ENCODE measurements at regions not wholly inside any gene's neighbourhood (a gene's known extent, or its start where the extent isn't known, plus 50 kb on each side); places are given as distances from the start of the nearest gene placed in this dataset.

DNA sequence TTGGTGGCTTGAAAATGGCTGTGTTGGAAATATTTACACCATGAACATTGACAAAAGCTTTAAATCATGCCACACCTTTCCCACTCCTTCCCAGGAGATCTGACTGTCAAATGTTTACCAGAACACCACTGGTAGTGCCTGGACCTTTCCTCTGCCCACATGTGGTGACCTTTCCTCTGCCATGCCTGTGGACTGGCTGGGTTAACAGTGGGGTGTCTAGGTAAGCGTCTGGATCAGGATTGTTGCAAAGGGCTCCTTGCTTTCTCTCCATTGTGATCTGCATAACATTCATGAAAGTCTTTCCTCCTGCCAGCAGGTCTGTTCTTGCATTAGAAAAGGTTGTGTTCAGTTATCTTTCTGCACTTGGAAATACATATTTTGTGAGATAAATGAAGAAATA lies 572.7 kb downstream of the DHX35 start:
- TF ChIP-seq POLR2A (IDR thresholded peaks at IDR 0.05), result no peak
- no peak for TF ChIP-seq EP300 (IDR thresholded peaks at IDR 0.05)
- TF ChIP-seq, protein P1, sequence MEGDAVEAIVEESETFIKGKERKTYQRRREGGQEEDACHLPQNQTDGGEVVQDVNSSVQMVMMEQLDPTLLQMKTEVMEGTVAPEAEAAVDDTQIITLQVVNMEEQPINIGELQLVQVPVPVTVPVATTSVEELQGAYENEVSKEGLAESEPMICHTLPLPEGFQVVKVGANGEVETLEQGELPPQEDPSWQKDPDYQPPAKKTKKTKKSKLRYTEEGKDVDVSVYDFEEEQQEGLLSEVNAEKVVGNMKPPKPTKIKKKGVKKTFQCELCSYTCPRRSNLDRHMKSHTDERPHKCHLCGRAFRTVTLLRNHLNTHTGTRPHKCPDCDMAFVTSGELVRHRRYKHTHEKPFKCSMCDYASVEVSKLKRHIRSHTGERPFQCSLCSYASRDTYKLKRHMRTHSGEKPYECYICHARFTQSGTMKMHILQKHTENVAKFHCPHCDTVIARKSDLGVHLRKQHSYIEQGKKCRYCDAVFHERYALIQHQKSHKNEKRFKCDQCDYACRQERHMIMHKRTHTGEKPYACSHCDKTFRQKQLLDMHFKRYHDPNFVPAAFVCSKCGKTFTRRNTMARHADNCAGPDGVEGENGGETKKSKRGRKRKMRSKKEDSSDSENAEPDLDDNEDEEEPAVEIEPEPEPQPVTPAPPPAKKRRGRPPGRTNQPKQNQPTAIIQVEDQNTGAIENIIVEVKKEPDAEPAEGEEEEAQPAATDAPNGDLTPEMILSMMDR (IDR thresholded peaks at IDR 0.05), result no peak

All from ovary (tissue), 3 donors.